ENCODE measurements at regions not wholly inside any gene's neighbourhood (a gene's known extent, or its start where the extent isn't known, plus 50 kb on each side); places are given as distances from the start of the nearest gene placed in this dataset.

- DNase-seq (ENCODE audit: low read depth) (no peak), FAIRE-seq (no peak)
- Histone ChIP-seq H4K20me1 (ENCODE audit: insufficient read depth, low read length) (no peaks in the 10 kb centered on the region), H3K9ac (ENCODE audit: low read length) (no peak overlapping the region), H3K4me3 (ENCODE audit: insufficient read depth, low read depth, low read length) (no peak overlapping the region), H3K4me1 (ENCODE audit: insufficient read depth, low read length) (no peaks in the 10 kb centered on the region), H3K9me3 (ENCODE audit: insufficient read depth, low read depth, low read length) (no peaks in the 10 kb centered on the region), H3K27me3 (ENCODE audit: insufficient read depth, low read length) (no peaks in the 10 kb centered on the region), H3K36me3 (ENCODE audit: insufficient read depth, low read length) (no peaks in the 10 kb centered on the region), H2AFZ (ENCODE audit: low read depth, low read length) (no peak overlapping the region), H3K4me2 (ENCODE audit: low read length) (no peak overlapping the region), H3K79me2 (ENCODE audit: insufficient read depth, low read length) (no peaks in the 10 kb centered on the region), H3K27ac (ENCODE audit: low read depth, low read length) (no peak overlapping the region)
- Mint-ChIP-seq H3K27ac (ENCODE audit: unreplicated experiment) (no peak overlapping the region), H3K4me3 (ENCODE audit: unreplicated experiment) (no peak overlapping the region), H3K9me3 (ENCODE audit: unreplicated experiment) (no peaks in the 10 kb centered on the region), H3K4me1 (ENCODE audit: low read depth, unreplicated experiment) (peaks cover 1% of the 10 kb centered on the region), H3K36me3 (ENCODE audit: low read depth, unreplicated experiment) (no peaks in the 10 kb centered on the region), H3K27me3 (ENCODE audit: low read depth, unreplicated experiment) (no peaks in the 10 kb centered on the region)
- no peak for TF ChIP-seq EZH2 (IDR thresholded peaks at IDR 0.05; ENCODE audit: insufficient read depth, low read length)
- TF ChIP-seq CTCF (IDR thresholded peaks at IDR 0.05; ENCODE audit: insufficient read depth, low read depth, low read length): no peak
These were observed 127.5 kb upstream of the GAREM1 start for GRCh38 chr18:32598144-32598543.

- no peaks in the 10 kb centered on the region for H3K4me1 Mint-ChIP-seq (ENCODE audit: low read depth, unreplicated experiment)
- no peaks in the 10 kb centered on the region for H3K36me3 Mint-ChIP-seq (ENCODE audit: low read depth, unreplicated experiment)
These were observed 125.8 kb upstream of the GAREM1 start for GRCh38 chr18:32596501-32596900.

More at GRCh38 chr18:32596501-32596900, 125.8 kb upstream of the GAREM1 start:
- DNase-seq (ENCODE audit: low read depth): no peak
- H4K20me1 ChIP-seq (ENCODE audit: insufficient read depth, low read length): no peaks in the 10 kb centered on the region
- no peak for TF ChIP-seq CTCF (IDR thresholded peaks at IDR 0.05; ENCODE audit: insufficient read depth, low read depth, low read length)
- no peak for TF ChIP-seq EZH2 (IDR thresholded peaks at IDR 0.05; ENCODE audit: insufficient read depth, low read length)
- no peak overlapping the region for H3K4me3 ChIP-seq (ENCODE audit: insufficient read depth, low read depth, low read length)
- H3K27ac Mint-ChIP-seq (ENCODE audit: unreplicated experiment): no peak overlapping the region
- no peaks in the 10 kb centered on the region for H3K9me3 ChIP-seq (ENCODE audit: insufficient read depth, low read depth, low read length)
- no peak overlapping the region for H3K9ac ChIP-seq (ENCODE audit: low read length)
- H3K79me2 ChIP-seq (ENCODE audit: insufficient read depth, low read length): no peaks in the 10 kb centered on the region
- H3K4me2 ChIP-seq (ENCODE audit: low read length): no peak overlapping the region
- no peak overlapping the region for H3K4me3 Mint-ChIP-seq (ENCODE audit: unreplicated experiment)
- no peaks in the 10 kb centered on the region for H3K27me3 ChIP-seq (ENCODE audit: insufficient read depth, low read length)
- H2AFZ ChIP-seq (ENCODE audit: low read depth, low read length): no peak overlapping the region
- no peak overlapping the region for H3K27ac ChIP-seq (ENCODE audit: low read depth, low read length)
- H3K27me3 Mint-ChIP-seq (ENCODE audit: low read depth, unreplicated experiment): no peaks in the 10 kb centered on the region
- no peaks in the 10 kb centered on the region for H3K9me3 Mint-ChIP-seq (ENCODE audit: unreplicated experiment)
- H3K4me1 ChIP-seq (ENCODE audit: insufficient read depth, low read length): no peaks in the 10 kb centered on the region
- no peak for FAIRE-seq
- no peaks in the 10 kb centered on the region for H3K36me3 ChIP-seq (ENCODE audit: insufficient read depth, low read length)

All from astrocyte (in vitro differentiated cells and primary cell).